Activated T-cell treated with anti-CD3 and anti-CD28 coated beads, Interleukin-2, amount 50 U/mL, for 24 hours (primary cell): ENCODE measurements at regions not wholly inside any gene's neighbourhood (a gene's known extent, or its start where the extent isn't known, plus 50 kb on each side); places are given as distances from the start of the nearest gene placed in this dataset.
"Not testable (repeated sequence)": the region's sequence is repeated elsewhere in the genome, so short reads cannot be mapped to it uniquely, and the experiment has no call there.

ENCODE experiments used
- DNase-seq: peaks from one replicate; pipeline ENCODE4 v3.0.0-alpha.2; 2020
- H3K27ac Mint-ChIP-seq: 2 replicates; pipeline ENCODE4 v1.8.0; 2020; ENCODE audit warnings: mild to moderate bottlenecking, mixed read lengths
- H3K27me3 Mint-ChIP-seq: 2 replicates; pipeline ENCODE4 v1.8.0; 2020; ENCODE audit warnings: mixed read lengths
- H3K36me3 Mint-ChIP-seq: 2 replicates; pipeline ENCODE4 v1.8.0; 2020; ENCODE audit warnings: low read depth, mixed read lengths
- H3K4me1 Mint-ChIP-seq: 2 replicates; pipeline ENCODE4 v1.8.0; 2020; ENCODE audit warnings: low read depth, mixed read lengths
- H3K4me3 Mint-ChIP-seq: 2 replicates; pipeline ENCODE4 v1.8.0; 2020; ENCODE audit warnings: mild to moderate bottlenecking, moderate library complexity, mixed read lengths
- H3K9me3 Mint-ChIP-seq: 2 replicates; pipeline ENCODE4 v1.8.0; 2020; ENCODE audit warnings: mixed read lengths

GRCh38 chr16:9658164-9658563, 524.1 kb downstream of the GRIN2A start:
- Mint-ChIP-seq H3K4me1 (no peaks in the 10 kb centered on the region), H3K27me3 (no peaks in the 10 kb centered on the region), H3K27ac (no peak overlapping the region), H3K9me3 (no peaks in the 10 kb centered on the region), H3K36me3 (no peaks in the 10 kb centered on the region), H3K4me3 (no peak overlapping the region)
- no peak for DNase-seq

- no peaks in the 10 kb centered on the region for H3K4me1 Mint-ChIP-seq
- no peak for DNase-seq
- H3K27me3 Mint-ChIP-seq, result no peaks in the 10 kb centered on the region
- H3K27ac Mint-ChIP-seq, result no peak overlapping the region
- H3K36me3 Mint-ChIP-seq, result no peaks in the 10 kb centered on the region
- H3K4me3 Mint-ChIP-seq, result no peak overlapping the region
- H3K9me3 Mint-ChIP-seq, result no peaks in the 10 kb centered on the region
Observed at GRCh38 chr16:9658586-9658985, 523.6 kb downstream of the GRIN2A start.

GRCh38 chr16:9660898-9661297, 521.3 kb downstream of the GRIN2A start:
- no peak overlapping the region for H3K27ac Mint-ChIP-seq
- DNase-seq, result no peak
- H3K27me3 Mint-ChIP-seq, result no peaks in the 10 kb centered on the region
- H3K4me1 Mint-ChIP-seq, result no peaks in the 10 kb centered on the region
- H3K9me3 Mint-ChIP-seq, result no peaks in the 10 kb centered on the region
- no peak overlapping the region for H3K4me3 Mint-ChIP-seq
- H3K36me3 Mint-ChIP-seq, result no peaks in the 10 kb centered on the region

- Mint-ChIP-seq H3K4me3 (no peak overlapping the region), H3K27ac (no peak overlapping the region), H3K9me3 (no peaks in the 10 kb centered on the region), H3K27me3 (no peaks in the 10 kb centered on the region), H3K36me3 (no peaks in the 10 kb centered on the region), H3K4me1 (no peaks in the 10 kb centered on the region)
- DNase-seq, result no peak
Observed at GRCh38 chr16:9661336-9662017, 520.8 kb downstream of the GRIN2A start.

GRCh38 chr16:9663588-9663987, 518.6 kb downstream of the GRIN2A start:
- Mint-ChIP-seq H3K36me3 (no peaks in the 10 kb centered on the region), H3K27me3 (no peaks in the 10 kb centered on the region), H3K27ac (no peak overlapping the region), H3K4me3 (no peak overlapping the region), H3K9me3 (no peaks in the 10 kb centered on the region), H3K4me1 (no peaks in the 10 kb centered on the region)
- no peak for DNase-seq

- DNase-seq, result no peak
- Mint-ChIP-seq H3K9me3 (no peaks in the 10 kb centered on the region), H3K4me1 (no peaks in the 10 kb centered on the region)
Observed at GRCh38 chr16:9665851-9666271, 516.4 kb downstream of the GRIN2A start.

GRCh38 chr16:9666834-9667480, 515.3 kb downstream of the GRIN2A start:
- Mint-ChIP-seq H3K36me3 (no peaks in the 10 kb centered on the region), H3K9me3 (no peaks in the 10 kb centered on the region), H3K4me3 (no peak overlapping the region), H3K27me3 (no peaks in the 10 kb centered on the region), H3K27ac (no peak overlapping the region), H3K4me1 (no peaks in the 10 kb centered on the region)
- DNase-seq, result no peak

More at GRCh38 chr16:9665851-9666271, 516.4 kb downstream of the GRIN2A start:
- Mint-ChIP-seq H3K4me3 (no peak overlapping the region), H3K36me3 (no peaks in the 10 kb centered on the region), H3K27me3 (no peaks in the 10 kb centered on the region), H3K27ac (no peak overlapping the region)

GRCh38 chr16:9670033-9670432, 512.2 kb downstream of the GRIN2A start:
- no peak for DNase-seq
- Mint-ChIP-seq H3K27me3 (no peaks in the 10 kb centered on the region), H3K4me1 (no peaks in the 10 kb centered on the region), H3K9me3 (no peaks in the 10 kb centered on the region), H3K36me3 (no peaks in the 10 kb centered on the region), H3K4me3 (no peak overlapping the region), H3K27ac (no peak overlapping the region)

GRCh38 chr16:9670616-9671015, 511.6 kb downstream of the GRIN2A start:
- not testable (repeated sequence) for H3K4me1 Mint-ChIP-seq, DNase-seq, H3K4me3 Mint-ChIP-seq, H3K27ac Mint-ChIP-seq, H3K36me3 Mint-ChIP-seq, H3K9me3 Mint-ChIP-seq, H3K27me3 Mint-ChIP-seq

GRCh38 chr16:9676560-9677300, 505.5 kb downstream of the GRIN2A start:
- H3K27me3 Mint-ChIP-seq, H3K9me3 Mint-ChIP-seq, DNase-seq, H3K36me3 Mint-ChIP-seq, H3K4me1 Mint-ChIP-seq, H3K27ac Mint-ChIP-seq, H3K4me3 Mint-ChIP-seq: not testable (repeated sequence)

- no peak for DNase-seq
- Mint-ChIP-seq H3K4me3 (no peak overlapping the region), H3K27me3 (no peaks in the 10 kb centered on the region), H3K27ac (no peak overlapping the region), H3K4me1 (no peaks in the 10 kb centered on the region), H3K9me3 (no peaks in the 10 kb centered on the region), H3K36me3 (no peaks in the 10 kb centered on the region)
Observed at GRCh38 chr16:9677301-9677653, 505.0 kb downstream of the GRIN2A start.

GRCh38 chr16:9679213-9679767, 502.9 kb downstream of the GRIN2A start:
- Mint-ChIP-seq H3K27ac (no peak overlapping the region), H3K36me3 (no peaks in the 10 kb centered on the region), H3K4me1 (no peaks in the 10 kb centered on the region), H3K9me3 (peaks cover 10% of the 10 kb centered on the region), H3K27me3 (no peaks in the 10 kb centered on the region), H3K4me3 (no peak overlapping the region)
- no peak for DNase-seq

GRCh38 chr16:9680019-9680655, 502.1 kb downstream of the GRIN2A start:
- Mint-ChIP-seq H3K27me3 (no peaks in the 10 kb centered on the region), H3K4me1 (no peaks in the 10 kb centered on the region), H3K4me3 (no peak overlapping the region), H3K9me3 (peaks cover 10% of the 10 kb centered on the region), H3K27ac (no peak overlapping the region), H3K36me3 (no peaks in the 10 kb centered on the region)
- no peak for DNase-seq

- H3K9me3 Mint-ChIP-seq, result peaks cover 10% of the 10 kb centered on the region
- H3K36me3 Mint-ChIP-seq, result no peaks in the 10 kb centered on the region
- H3K4me3 Mint-ChIP-seq, result no peak overlapping the region
- H3K4me1 Mint-ChIP-seq, result no peaks in the 10 kb centered on the region
- DNase-seq, result no peak
- no peaks in the 10 kb centered on the region for H3K27me3 Mint-ChIP-seq
- H3K27ac Mint-ChIP-seq, result no peak overlapping the region
Observed at GRCh38 chr16:9680968-9681367, 501.3 kb downstream of the GRIN2A start.
